Keratinocyte (primary cell): ENCODE measurements at regions not wholly inside any gene's neighbourhood (a gene's known extent, or its start where the extent isn't known, plus 50 kb on each side); places are given as distances from the start of the nearest gene placed in this dataset.

Experiments used
- DNase-seq: peaks from one replicate; pipeline ENCODE4 v3.0.0-alpha.2; 2011; ENCODE audit warnings: low read depth, missing footprints, low spot score
- FAIRE-seq: peaks from 2 replicates; lab custom pipeline; 2011; peaks lifted over from hg19 to GRCh38; lab: Jason Lieb, UNC
- H2AFZ ChIP-seq: 2 replicates; pipeline ENCODE4 v1.6.0; 2012; ENCODE audit warnings: low read length, control low read depth, inconsistent platforms; ENCODE audit not compliant: control insufficient read depth
- H3K27ac ChIP-seq: 2 replicates; pipeline ENCODE4 v1.5.1; 2011; ENCODE audit warnings: low read length; ENCODE audit not compliant: control insufficient read depth, insufficient read depth
- H3K27me3 ChIP-seq: 3 replicates; pipeline ENCODE4 v1.6.0; 2011; ENCODE audit warnings: low read length; ENCODE audit not compliant: control insufficient read depth, insufficient read depth; ENCODE audit errors: extremely low read depth
- H3K36me3 ChIP-seq, 2 experiments: 2 replicates in 1 of 2; 3 replicates in 1 of 2; pipeline ENCODE4 v1.5.1; 2011; ENCODE audit warnings: low read length in 2 of 2, mild to moderate bottlenecking in 1 of 2; ENCODE audit not compliant: control insufficient read depth in 2 of 2, insufficient read depth in 2 of 2; ENCODE audit errors: extremely low read depth in 1 of 2
- H3K4me1 ChIP-seq: 3 replicates; pipeline ENCODE4 v1.5.1; 2011; ENCODE audit warnings: low read length; ENCODE audit not compliant: control insufficient read depth, insufficient read depth; ENCODE audit errors: extremely low read depth
- H3K4me2 ChIP-seq: 3 replicates; pipeline ENCODE4 v1.6.0; 2011; ENCODE audit warnings: low read depth, low read length; ENCODE audit not compliant: control insufficient read depth, insufficient read depth; ENCODE audit errors: extremely low read depth
- H3K4me3 ChIP-seq, 3 experiments: fragments of 200-600 bp in 1 of 3; sonication (generic) in 1 of 3; 2 replicates in 2 of 3; 3 replicates in 1 of 3; pipeline ENCODE4 v1.5.1; 2011 to 2016; ENCODE audit warnings: low read length in 3 of 3, mild to moderate bottlenecking in 3 of 3, control low read depth in 2 of 3, inconsistent platforms in 1 of 3, low read depth in 1 of 3, mixed read lengths in 1 of 3, mixed run types in 1 of 3, moderate library complexity in 1 of 3; ENCODE audit not compliant: control insufficient read depth in 2 of 3, insufficient read depth in 2 of 3; ENCODE audit errors: extremely low read depth in 1 of 3
- H3K79me2 ChIP-seq: 2 replicates; pipeline ENCODE4 v1.6.0; 2012; ENCODE audit warnings: low read length; ENCODE audit not compliant: control insufficient read depth, insufficient read depth
- H3K9ac ChIP-seq: 3 replicates; pipeline ENCODE4 v1.6.0; 2011; ENCODE audit warnings: low read length; ENCODE audit not compliant: control insufficient read depth, insufficient read depth; ENCODE audit errors: extremely low read depth
- H3K9me1 ChIP-seq: 3 replicates; pipeline ENCODE4 v1.6.0; 2011; ENCODE audit warnings: low read length; ENCODE audit not compliant: control insufficient read depth, insufficient read depth; ENCODE audit errors: extremely low read depth
- H3K9me3 ChIP-seq: 2 replicates; pipeline ENCODE4 v1.5.1; 2012; ENCODE audit warnings: low read depth, low read length; ENCODE audit not compliant: control insufficient read depth
- H4K20me1 ChIP-seq: 3 replicates; pipeline ENCODE4 v1.6.0; 2011; ENCODE audit warnings: low read length; ENCODE audit not compliant: control insufficient read depth, insufficient read depth; ENCODE audit errors: extremely low read depth
- CTCF ChIP-seq, 3 experiments: IDR thresholded peaks in 1 of 3; conservative IDR thresholded peaks in 1 of 3; optimal IDR thresholded peaks in 1 of 3; 2 replicates in 2 of 3; 3 replicates in 1 of 3; pipeline versions ENCODE3 to v1.5.1; 2011; ENCODE audit warnings: low read length in 3 of 3, mild to moderate bottlenecking in 3 of 3, moderate library complexity in 2 of 3, control low read depth in 1 of 3, inconsistent platforms in 1 of 3; ENCODE audit not compliant: insufficient read depth in 2 of 3; ENCODE audit errors: extremely low read depth in 1 of 3
- EZH2 ChIP-seq: IDR thresholded peaks from one replicate; pipeline ENCODE4 v1.6.1; 2012; ENCODE audit warnings: inconsistent platforms, mild to moderate bottlenecking, low read length, moderate library complexity
- dilution Hi-C: fragments of 300-500 bp; cut with MboI; formaldehyde crosslinking; loops from one replicate; pipeline ENCODE4 v1.7.0; 2020; ENCODE audit warnings: low sequenced_read_pairs; ENCODE audit not compliant: extremely low pct_ligation_motif_present

- Histone ChIP-seq H3K4me3 (no peak overlapping the region), H2AFZ (no peak overlapping the region), H4K20me1 (no peaks in the 10 kb centered on the region), H3K9me3 (no peaks in the 10 kb centered on the region), H3K36me3 (no peaks in the 10 kb centered on the region), H3K4me2 (no peak overlapping the region), H3K27me3 (no peaks in the 10 kb centered on the region), H3K4me1 (no peaks in the 10 kb centered on the region), H3K79me2 (no peaks in the 10 kb centered on the region), H3K9me1 (no peaks in the 10 kb centered on the region), H3K9ac (no peak overlapping the region), H3K27ac (no peak overlapping the region)
- dilution Hi-C loops, result no loop called here
- no peak for DNase-seq
- FAIRE-seq, result no peak
- no peak for TF ChIP-seq EZH2
- TF ChIP-seq CTCF (optimal IDR thresholded peaks at IDR 0.05 in 1 of 3, IDR thresholded peaks at IDR 0.05 in 1 of 3, conservative IDR thresholded peaks at IDR 0.05 in 1 of 3; ENCODE audit: extremely low read depth in 1 of 3, insufficient read depth in 2 of 3, low read length in 3 of 3), result no peak
Measured at GRCh38 chr11:82458761-82459160, 274.9 kb downstream of the FAM181B start.

GRCh38 chr11:82458147-82458546, 275.5 kb downstream of the FAM181B start:
- dilution Hi-C loops, result no loop called here
- FAIRE-seq (no peak), DNase-seq (no peak)
- Histone ChIP-seq H4K20me1 (no peaks in the 10 kb centered on the region), H3K27me3 (no peaks in the 10 kb centered on the region), H3K4me2 (no peak overlapping the region), H3K9ac (no peak overlapping the region), H3K79me2 (no peaks in the 10 kb centered on the region), H3K27ac (no peak overlapping the region), H3K9me3 (no peaks in the 10 kb centered on the region), H3K4me1 (no peaks in the 10 kb centered on the region), H2AFZ (no peak overlapping the region), H3K9me1 (no peaks in the 10 kb centered on the region), H3K36me3 (no peaks in the 10 kb centered on the region), H3K4me3 (no peak overlapping the region)
- TF ChIP-seq CTCF (optimal IDR thresholded peaks at IDR 0.05 in 1 of 3, IDR thresholded peaks at IDR 0.05 in 1 of 3, conservative IDR thresholded peaks at IDR 0.05 in 1 of 3; ENCODE audit: extremely low read depth in 1 of 3, insufficient read depth in 2 of 3, low read length in 3 of 3), result no peak
- no peak for TF ChIP-seq EZH2
